Hematopoietic multipotent progenitor cell (in vitro differentiated cells): ENCODE measurements at regions not wholly inside any gene's neighbourhood (a gene's known extent, or its start where the extent isn't known, plus 50 kb on each side); places are given as distances from the start of the nearest gene placed in this dataset.

Source experiments
- DNase-seq, 3 donors: peaks; one replicate each; pipeline ENCODE4 v3.0.0-alpha.2; 2011 to 2015; ENCODE audit warnings: low read depth in 2 of 3, low spot score in 2 of 3

DNA sequence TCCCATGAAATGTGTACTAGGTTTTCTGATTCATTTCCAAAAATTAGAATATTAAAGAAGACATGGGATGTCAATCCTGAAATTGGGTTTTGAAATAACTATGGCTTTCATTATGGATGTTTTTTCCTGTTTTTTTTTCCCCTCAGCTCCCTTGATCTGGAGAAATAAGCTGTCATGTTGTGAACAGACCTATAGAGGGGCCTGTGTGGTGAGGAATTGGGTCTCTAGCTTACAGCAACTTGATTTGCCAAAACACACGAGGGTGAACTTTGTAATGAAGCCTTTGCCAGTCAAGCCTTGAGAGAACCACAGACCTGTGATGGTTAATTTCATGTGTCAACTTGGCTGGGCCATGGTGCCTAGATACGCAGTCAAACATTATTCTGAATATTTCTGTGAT, 2413.6 kb downstream of the PCDH7 start:
- DNase-seq = no peak

DNA sequence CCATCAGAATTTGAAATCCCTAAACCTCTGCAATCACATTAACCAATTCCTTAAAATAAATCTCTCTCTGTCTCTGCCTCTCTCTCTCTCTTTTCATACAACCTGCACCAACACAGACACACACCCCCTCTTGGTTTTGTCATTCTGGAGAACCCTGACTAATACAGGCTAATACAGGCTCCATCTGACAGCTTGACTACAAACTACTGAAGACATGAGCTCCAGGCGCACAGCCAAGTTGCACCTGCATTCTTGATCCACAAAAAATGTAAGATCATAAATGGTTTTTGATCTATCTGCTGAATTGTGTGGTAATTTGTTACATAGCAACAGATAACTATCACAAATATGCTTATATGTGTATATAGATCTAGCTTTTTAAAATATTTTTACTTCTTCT, 2414.2 kb downstream of the PCDH7 start:
- DNase-seq = no peak

DNA sequence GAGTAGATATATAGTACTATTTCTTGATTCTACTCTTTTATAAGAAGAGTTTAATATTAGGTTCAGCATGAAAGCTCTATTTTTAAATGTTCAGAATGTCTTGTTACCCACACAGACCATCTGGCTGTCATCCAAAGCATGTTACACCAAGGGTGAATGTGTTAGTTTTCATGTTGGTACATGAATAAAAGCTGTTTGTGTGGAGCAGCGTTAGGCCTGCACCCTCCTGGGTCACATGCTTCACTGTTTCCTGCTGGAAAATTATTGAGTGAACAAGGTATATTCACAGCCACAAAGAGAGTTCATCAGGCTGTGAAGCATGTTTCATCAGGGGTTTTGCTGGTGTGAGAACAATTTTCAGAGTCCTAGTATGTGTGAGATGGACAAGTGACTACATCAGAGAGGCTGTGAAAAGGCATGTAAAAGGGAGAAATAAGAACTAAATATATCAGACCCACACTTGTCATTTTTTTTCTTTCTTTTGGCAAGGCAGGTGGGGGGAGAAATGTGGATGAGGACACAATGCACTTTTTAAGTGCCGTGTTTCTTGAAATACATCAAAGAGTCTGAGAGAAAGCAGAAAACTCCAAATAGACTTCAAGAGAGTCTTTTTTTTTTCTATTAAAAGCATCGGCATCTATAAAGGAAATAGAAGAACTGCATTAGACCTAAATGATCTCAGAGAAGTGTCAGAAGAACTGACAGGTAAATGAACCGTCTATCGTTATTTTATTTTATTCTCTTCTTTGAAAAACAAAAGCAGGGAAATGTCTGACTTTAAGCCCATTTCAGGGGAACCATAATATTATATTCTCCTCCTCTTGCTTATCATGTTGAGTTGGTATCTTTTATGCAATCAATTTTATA, 2429.7 kb downstream of the PCDH7 start:
- no peak for DNase-seq

DNA sequence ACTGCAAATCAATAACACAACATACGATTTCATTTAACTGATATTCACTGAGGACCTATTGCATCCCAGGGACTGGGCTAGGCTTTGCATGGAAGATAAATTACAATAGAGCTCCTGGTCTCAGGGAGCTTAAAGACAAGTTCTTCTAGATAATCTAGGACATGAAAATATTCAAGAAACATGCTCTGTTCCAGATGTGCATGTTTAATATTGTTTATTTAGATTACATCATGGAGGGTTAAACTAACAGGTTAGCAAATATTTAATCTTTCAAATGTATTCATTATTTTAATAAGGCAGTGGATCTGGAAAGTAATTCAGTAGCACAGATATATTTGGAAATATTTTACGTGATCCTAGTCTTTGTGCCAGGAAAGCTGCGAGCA, 2430.3 kb downstream of the PCDH7 start:
- DNase-seq = no peak

DNA sequence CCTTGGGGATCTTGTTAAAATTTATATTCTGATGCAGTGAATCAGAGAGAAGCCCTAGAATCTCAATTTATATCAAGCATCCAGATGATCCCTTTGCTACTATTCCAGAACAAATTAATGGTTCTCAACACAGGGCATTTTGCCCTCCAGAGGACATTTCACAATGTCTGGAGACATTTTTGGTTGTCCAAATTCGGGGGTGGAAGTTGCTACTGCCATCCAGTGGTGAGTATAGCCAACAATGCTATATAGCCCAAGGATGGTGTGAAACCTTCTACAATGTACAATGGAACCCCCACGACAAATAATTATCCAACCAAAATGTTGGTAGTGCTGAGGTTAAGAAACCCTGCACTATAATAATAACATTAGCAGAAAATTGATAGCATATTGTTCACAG, 2440.0 kb downstream of the PCDH7 start:
- DNase-seq = no peak

DNA sequence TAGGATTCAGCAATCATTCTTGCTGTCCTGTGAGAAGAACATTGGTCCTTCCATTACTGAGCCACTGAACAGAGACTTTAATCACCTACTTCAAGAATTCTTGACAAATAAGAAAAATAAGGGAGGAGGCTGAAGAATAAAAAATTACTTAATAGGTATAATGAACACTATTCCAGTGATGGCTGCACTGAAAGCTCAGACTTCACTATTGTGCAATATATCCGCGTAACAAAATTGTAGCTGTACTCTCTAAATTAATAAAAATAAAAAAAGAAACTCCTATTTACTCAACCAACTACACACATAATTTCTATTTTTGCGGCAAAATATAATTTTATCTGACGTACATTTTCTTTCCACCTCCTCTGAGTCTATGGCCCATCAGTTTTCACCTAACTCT, 2441.0 kb downstream of the PCDH7 start:
- DNase-seq = no peak

DNA sequence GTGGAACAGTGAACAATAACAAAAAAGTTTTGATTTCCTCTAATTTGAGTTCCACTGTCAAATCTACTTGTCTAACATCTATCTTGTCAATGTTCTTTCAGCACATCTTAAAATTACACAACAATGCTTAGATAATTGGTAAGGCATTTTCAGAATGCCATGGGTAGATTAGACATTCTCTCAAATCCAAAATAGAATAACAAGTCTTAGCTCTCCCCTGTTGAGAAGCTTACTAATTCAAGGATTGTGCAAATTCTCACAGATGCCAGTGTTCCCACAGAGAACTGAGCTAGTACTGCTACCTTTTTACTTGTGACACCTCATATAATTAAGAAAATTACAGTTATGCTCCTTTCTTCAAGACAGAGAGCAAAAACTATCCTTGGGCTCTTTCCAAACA, 2442.0 kb downstream of the PCDH7 start:
- DNase-seq = no peak

DNA sequence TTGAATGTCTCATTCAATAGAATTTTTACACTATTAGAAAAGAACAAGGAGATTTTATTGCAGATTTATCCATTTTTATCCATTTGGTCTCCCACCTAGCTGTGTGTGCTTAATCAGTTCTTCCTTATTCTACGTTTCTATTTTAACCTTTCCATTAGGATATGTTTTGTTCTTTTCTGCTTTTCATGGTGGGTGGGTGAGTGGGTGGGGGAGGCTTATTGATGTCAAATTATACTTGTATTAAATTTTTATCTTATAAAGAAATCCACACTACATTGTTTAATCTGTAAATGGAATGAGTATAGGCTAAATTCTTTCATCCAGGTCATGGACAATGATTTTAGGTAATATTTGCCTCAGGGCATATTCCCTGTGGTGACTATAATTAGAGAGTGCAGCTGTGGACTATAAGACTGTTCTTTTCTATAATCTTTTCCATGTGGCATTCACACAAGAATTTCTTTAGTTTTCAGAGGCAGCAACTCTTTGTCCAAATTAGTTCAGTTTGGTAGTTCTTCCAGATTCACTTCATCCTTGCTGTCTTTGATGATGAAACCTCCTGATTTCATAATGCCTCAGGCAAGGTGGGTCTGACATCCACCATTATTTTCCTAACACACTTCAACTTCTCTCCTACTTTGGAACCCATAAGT, 2451.8 kb downstream of the PCDH7 start:
- DNase-seq = no peak

DNA sequence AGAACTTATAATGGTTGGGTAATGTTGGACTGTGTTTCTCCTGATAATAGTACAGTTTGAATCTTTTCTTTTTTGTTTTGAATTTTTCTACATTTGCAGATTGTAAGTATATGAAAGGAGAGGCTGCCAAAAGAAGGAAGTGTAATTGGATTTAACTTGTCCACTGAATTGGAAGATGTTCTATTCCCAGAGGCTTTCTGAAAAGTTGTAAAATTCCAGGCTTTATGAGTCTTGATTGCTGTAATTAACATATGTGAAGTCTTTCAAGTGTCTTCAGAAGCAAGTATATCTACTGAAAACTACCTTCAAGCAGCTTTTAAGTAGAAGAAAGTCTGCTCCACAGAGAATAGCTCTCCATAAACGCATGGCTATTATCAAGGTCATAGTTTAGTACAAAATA, 2456.4 kb downstream of the PCDH7 start:
- DNase-seq = no peak

DNA sequence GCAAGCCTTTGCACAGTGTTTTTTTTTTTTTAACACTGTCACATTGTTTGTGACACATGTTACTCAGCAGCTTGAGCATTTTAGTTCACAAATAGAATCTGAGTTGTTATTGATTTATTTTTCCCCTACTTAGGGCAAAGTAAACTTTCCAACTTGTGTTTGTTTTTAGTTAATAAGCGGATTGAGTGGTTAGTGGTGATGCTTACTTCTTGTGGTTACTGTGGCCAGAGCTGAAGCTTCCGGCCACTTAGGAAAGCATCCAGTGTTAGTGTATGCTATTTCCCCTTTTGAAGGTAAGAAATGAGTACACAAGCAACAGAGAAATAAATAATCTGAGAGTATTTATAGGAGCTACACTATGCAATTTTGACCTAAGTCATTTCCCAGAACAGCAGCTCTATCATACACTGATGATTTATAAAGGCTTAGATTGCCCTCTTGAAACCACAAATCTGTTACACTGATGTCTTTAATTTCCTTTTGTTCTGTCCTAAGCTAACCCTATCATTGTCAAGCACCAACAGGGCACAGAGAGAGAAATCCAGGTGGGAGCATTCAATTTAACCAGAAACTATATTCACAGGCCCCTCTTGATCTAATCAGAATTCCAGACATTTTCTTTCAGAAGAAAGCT, 2464.6 kb downstream of the PCDH7 start:
- DNase-seq = peak in 1 of 3 donors; percentile 8

DNA sequence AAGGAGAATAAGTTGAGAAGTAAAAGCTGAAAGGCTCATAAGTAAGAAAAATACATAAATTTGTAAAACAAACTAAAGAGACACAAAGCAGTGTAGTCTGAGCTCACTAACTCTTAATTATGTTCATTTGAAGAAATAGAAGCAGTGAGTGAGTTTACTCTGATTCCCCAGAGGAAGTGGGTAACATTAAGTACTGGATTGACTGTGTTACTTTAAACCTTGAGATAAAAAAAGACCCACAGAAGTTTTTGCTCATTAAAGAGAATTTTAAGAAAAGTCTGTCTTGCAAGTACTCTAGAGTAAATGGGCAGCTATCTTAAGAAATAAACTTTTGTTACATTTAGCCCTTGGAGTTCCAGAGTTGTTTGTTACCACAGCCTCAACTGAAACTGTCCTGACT, 2466.9 kb downstream of the PCDH7 start:
- no peak for DNase-seq

DNA sequence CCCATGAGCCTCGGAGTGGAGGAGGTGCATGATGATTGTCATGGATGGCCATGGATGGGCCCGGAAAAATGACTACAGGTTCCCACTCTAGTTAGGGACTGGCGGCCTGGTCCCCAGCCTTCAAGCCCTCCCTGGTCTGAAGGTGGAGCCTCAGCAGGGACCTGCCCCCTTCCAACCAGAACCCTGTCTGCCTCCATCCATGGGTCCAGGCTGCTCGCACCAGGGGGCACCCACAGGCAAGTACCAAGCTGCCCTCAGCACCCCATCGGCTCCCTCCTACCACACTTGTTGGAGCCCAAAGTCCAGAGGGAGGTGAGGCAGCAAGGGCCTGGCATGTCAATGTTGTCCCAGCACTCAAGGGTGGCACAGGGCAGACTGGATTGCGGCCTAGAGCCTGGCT, 2468.6 kb downstream of the PCDH7 start:
- no peak for DNase-seq

DNA sequence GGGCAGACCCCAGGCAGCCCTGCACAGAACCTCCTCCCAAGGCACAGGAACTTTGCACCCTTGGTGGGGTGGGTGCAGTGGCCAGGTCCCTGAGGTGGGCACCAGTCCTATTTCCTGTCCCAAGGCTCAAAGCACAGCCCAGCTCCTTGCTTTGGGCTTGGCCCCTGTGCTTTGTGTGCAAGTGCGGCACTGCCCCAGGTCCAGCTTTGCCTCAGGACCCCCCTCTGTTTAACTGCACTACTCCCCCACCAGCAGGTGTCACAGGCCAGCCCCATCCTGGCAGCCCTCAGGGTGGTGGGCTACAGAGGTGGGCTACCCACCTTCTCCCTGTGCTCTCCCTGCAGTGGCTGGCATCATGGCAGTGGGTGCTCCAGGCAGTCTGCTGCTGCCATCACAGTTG, 2469.0 kb downstream of the PCDH7 start:
- no peak for DNase-seq

DNA sequence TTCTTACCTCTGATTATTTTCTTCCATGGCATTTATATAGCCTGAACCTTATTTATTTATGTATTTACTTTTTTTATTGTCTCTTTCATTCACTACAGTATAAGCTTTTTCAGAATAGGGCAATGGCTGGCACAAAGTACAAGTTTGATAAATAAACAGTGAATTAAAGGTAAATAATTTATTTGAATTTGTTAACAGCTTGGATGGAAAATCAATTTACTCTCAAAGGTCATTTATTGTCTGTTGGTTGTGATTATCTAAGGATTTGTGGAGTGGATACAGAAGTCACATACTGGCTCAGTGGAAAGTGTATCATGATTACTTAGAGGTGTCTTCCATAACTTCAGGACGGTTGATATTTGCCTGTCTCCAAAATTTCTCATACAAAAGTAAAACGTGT, 2472.9 kb downstream of the PCDH7 start:
- DNase-seq = no peak

DNA sequence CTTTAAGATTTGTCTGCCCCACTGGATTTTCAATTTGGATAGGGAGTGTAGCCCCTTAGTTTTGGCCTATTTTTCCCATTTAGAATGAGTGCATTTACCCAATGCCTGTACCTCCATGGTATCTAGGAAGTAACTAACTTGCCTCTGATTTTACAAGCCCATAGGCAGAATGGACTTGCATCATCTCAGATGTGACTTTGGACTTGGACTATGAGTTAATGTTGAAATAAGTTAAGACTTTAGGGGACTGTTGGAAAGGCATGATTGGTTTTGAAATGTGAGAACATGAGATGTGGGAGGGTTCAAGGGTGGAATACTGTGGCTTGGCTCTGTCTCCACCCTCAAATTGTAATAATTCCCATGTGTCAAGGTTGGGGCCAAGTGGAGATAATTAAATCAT, 2480.2 kb downstream of the PCDH7 start:
- no peak for DNase-seq

DNA sequence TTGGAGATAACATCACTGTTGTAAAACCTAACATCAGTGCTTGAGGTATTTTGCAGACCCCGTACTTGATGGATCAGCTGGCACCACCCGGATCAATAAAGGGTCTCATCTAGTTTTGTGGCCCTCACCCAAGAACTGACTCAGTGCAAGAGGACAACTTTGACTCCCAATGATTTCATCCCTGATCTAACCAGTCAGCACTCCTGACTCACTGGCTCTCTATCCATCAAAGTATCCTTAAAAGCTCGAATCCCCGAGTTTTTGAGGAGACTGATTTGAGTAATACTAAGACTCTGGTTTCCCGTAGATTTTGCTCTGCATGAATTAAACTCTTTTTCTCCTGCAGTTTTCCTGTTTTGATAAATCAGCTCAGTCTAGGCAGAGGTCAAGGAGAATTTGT, 2498.1 kb downstream of the PCDH7 start:
- no peak for DNase-seq

DNA sequence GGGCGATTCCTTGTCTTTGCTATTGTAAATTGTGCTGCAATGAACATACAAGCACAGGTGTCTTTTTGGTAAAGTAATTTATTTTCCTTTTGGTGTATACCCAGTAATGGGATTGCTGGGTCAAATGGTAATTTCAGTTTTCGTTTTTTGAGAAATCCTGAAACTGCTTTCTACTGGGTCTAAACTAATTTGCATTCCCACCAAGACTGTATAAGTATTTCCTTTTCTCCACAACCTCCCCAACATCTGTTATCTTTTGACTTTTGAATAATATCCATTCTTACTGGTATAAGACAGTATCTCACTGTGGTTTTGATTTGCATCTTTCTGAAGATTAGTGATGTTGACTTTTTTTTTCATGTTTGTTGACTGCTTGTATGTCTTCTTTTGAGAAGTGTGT, 2506.0 kb downstream of the PCDH7 start:
- no peak for DNase-seq

DNA sequence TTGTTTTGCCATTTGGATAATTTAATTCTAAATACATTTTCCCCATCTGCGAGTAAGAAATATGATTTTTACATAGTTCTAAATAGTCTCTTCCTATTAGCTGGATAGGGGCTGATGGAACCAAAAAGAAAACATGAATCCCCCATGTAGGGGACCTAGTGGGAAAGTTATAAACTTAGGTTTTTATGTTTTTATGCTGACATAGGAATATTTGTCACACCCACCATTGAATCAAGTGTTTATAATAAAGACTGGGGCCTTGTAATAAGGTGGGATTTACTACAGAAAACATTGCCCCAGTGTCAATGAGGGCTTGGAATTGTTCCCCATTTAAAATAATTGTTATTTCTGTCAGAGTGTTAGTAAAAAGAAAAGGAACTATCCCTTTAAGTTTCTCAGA, 2506.6 kb downstream of the PCDH7 start:
- DNase-seq = no peak

DNA sequence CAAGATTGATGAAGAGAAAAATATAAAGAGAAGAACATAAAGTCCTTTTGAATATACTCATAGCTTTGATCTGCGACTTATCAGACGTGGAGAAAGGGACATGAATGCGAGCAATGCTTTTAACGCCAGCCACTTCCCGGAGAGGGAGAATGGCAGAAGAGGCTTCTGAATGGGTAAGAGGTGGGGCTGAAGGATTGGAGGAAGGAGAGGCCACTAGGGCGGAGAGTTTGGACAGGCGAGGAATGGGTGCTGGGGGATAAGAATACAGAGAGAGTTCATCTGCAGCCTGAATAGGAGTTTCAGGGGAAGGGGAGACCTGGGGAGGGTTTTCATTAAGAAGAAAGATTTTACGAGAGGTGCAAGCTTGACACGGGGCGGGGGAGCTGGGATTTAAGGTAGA, 2534.9 kb downstream of the PCDH7 start:
- no peak for DNase-seq

DNA sequence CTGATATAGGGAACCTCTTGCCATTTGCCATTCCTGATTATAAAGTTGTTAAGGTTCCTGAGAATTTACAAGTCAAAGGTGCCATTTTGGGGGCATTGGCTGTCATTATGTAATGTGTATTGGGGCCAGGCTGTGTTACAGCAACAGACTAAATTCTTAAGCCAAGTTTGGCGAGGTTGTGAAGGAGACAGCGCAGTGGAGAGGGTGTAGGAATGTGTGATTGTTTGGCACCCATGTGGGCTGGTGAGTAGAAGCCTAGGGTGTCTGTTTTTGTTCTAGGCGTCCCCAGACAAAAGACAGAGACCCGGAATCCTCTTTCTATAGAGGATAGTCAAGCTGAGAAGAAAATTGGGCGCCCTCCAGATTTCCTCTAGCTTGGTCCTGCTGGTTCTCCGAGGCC, 2535.3 kb downstream of the PCDH7 start:
- no peak for DNase-seq

DNA sequence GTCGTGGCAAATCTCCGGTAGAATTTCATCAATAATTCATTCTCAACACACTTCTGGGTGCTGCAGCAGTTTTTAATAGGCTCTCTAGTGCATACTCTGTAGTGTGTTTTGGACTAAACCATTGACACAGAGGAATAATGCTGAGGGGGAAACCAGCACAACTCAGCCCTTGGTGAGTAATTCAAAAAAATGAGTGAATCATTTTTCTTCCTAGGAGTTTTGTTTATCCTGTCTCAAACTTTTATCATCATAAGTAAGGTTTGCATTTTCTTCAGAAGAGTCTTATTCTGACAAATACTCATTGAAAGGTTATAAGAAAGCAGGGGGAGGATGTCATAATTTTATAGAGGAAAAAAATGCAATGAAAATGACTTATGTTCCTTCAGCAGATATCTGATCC, 2542.7 kb downstream of the PCDH7 start:
- no peak for DNase-seq

DNA sequence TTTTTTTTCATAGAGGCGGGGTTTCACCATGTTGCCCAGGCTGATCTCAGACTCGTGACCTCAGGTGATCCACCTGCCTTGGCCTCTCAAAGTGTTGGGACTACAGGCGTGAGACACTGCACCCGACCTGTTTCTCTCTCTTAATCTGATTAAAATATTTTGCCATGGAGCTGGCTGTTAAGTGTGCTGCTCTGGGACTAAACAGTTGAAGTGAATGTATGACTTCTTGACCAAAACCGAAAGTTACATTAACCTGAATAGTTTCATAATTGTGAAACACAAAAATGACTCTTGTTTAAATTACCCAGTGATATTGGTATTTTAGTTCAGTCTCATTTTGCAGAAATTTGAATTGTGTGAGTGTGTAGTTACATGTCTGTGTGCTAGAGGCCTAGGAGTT, 2548.6 kb downstream of the PCDH7 start:
- no peak for DNase-seq
